Activated naive CD4-positive, alpha-beta T cell treated with Interleukin-2 at 50 U/mL for 16 hours (primary cell): ENCODE measurements at regions not wholly inside any gene's neighbourhood (a gene's known extent, or its start where the extent isn't known, plus 50 kb on each side); places are given as distances from the start of the nearest gene placed in this dataset.

Source experiments
- DNase-seq: peaks from one replicate; pipeline ENCODE4 v3.0.0-alpha.2; 2020

GRCh38 chr13:40470660-40471059 is 195.8 kb downstream of the FOXO1 start:
- DNase-seq: no peak

- no peak for DNase-seq
These were observed 195.4 kb downstream of the FOXO1 start for GRCh38 chr13:40471076-40471475.

GRCh38 chr13:40471911-40472310 is 194.5 kb downstream of the FOXO1 start:
- DNase-seq: no peak

- no peak for DNase-seq
These were observed 193.8 kb downstream of the FOXO1 start for GRCh38 chr13:40472427-40473220.

- DNase-seq: no peak
These were observed 190.8 kb downstream of the FOXO1 start for GRCh38 chr13:40475617-40476016.

- no peak for DNase-seq
These were observed 190.1 kb downstream of the FOXO1 start for GRCh38 chr13:40476175-40476958.

GRCh38 chr13:40477623-40478608 is 188.5 kb downstream of the FOXO1 start:
- no peak for DNase-seq

GRCh38 chr13:40478775-40479174 is 187.7 kb downstream of the FOXO1 start:
- DNase-seq: no peak

GRCh38 chr13:40479196-40479845 is 187.1 kb downstream of the FOXO1 start:
- DNase-seq: no peak

GRCh38 chr13:40480012-40480914 is 186.2 kb downstream of the FOXO1 start:
- DNase-seq: no peak

GRCh38 chr13:40480915-40481516 is 185.4 kb downstream of the FOXO1 start:
- DNase-seq: no peak

- DNase-seq: no peak
These were observed 182.8 kb downstream of the FOXO1 start for GRCh38 chr13:40483601-40484000.

GRCh38 chr13:40484101-40484800 is 182.2 kb downstream of the FOXO1 start:
- no peak for DNase-seq

GRCh38 chr13:40484974-40485373 is 181.5 kb downstream of the FOXO1 start:
- DNase-seq: no peak

GRCh38 chr13:40485611-40486517 is 180.6 kb downstream of the FOXO1 start:
- DNase-seq: peak; percentile 75

- no peak for DNase-seq
These were observed 179.8 kb downstream of the FOXO1 start for GRCh38 chr13:40486518-40487163.

GRCh38 chr13:40488869-40489391 is 177.5 kb downstream of the FOXO1 start:
- no peak for DNase-seq

- peak; percentile 25 for DNase-seq
These were observed 176.2 kb downstream of the FOXO1 start for GRCh38 chr13:40490086-40490758.
